IMR-90 (cell line): ENCODE measurements at regions not wholly inside any gene's neighbourhood (a gene's known extent, or its start where the extent isn't known, plus 50 kb on each side); places are given as distances from the start of the nearest gene placed in this dataset.

Experiments used
- ATAC-seq: fragments of 200-7000 bp; cut with Tn5 transposase; 2 replicates; pipeline ENCODE4 v1.9.1; 2020; ENCODE audit warnings: low read depth, mild to moderate bottlenecking, moderate library complexity
- BruUV-seq: library from RNA; stranded (reverse); fragments of 400-500 nt; replicated peaks from 2 replicates; lab custom pipeline; 2021; lab: Mats Ljungman, UMichigan
- CTCF ChIA-PET: fragments of 300-600 bp; formaldehyde crosslinking; extraction: SDS; loops from one replicate; lab custom pipeline; 2021; ENCODE audit warnings: antibody characterized with exemption; lab: Yijun Ruan, JAX
- POLR2A ChIA-PET: fragments of 300-600 bp; sonication (Branson Sonifier 250); formaldehyde crosslinking; loops from one replicate; lab custom pipeline; 2022; ENCODE audit warnings: antibody characterized with exemption; ENCODE audit not compliant: unreplicated experiment; lab: Charles Lee
- DNase-seq: peaks from one replicate; pipeline ENCODE4 v3.0.0; 2013
- H2AFZ ChIP-seq: replicated peaks from 2 replicates; pipeline ENCODE3; 2013; ENCODE audit warnings: low read length, mild to moderate bottlenecking; ENCODE audit not compliant: poor library complexity
- H2AK5ac ChIP-seq: 2 replicates; pipeline ENCODE4 v1.6.1; 2013; ENCODE audit warnings: low read depth, low read length, inconsistent platforms
- H2AK9ac ChIP-seq: replicated peaks from 2 replicates; pipeline ENCODE3; 2013; ENCODE audit warnings: mild to moderate bottlenecking, low read depth, low read length, moderate library complexity; ENCODE audit not compliant: poor library complexity
- H2BK120ac ChIP-seq: 2 replicates; pipeline ENCODE4 v1.6.1; 2013; ENCODE audit warnings: low read depth, low read length, inconsistent platforms
- H2BK15ac ChIP-seq: 3 replicates; pipeline ENCODE4 v1.6.1; 2013; ENCODE audit warnings: low read depth, low read length, inconsistent platforms
- H2BK20ac ChIP-seq: 2 replicates; pipeline ENCODE4 v1.6.1; 2013; ENCODE audit warnings: low read depth, mild to moderate bottlenecking, inconsistent platforms, low read length, moderate library complexity
- H2BK5ac ChIP-seq: 2 replicates; pipeline ENCODE4 v1.6.1; 2013; ENCODE audit warnings: mild to moderate bottlenecking, low read depth, low read length, inconsistent platforms; ENCODE audit not compliant: poor library complexity, severe bottlenecking
- H3K14ac ChIP-seq: replicated peaks from 2 replicates; pipeline ENCODE4 v1.6.1; 2013; ENCODE audit warnings: low read depth, low read length, inconsistent platforms
- H3K18ac ChIP-seq: 2 replicates; pipeline ENCODE4 v1.6.1; 2013; ENCODE audit warnings: low read depth, low read length, control low read depth
- H3K23ac ChIP-seq: 2 replicates; pipeline ENCODE4 v1.6.1; 2013; ENCODE audit warnings: low read depth, low read length, inconsistent platforms
- H3K27ac ChIP-seq: 2 replicates; pipeline ENCODE4 v1.5.1; 2013; ENCODE audit warnings: mild to moderate bottlenecking, control low read depth, low read length; ENCODE audit not compliant: insufficient read depth
- H3K27me3 ChIP-seq: 2 replicates; pipeline ENCODE4 v1.6.1; 2013; ENCODE audit warnings: low read length; ENCODE audit not compliant: control insufficient read depth, insufficient read depth
- H3K36me3 ChIP-seq: 2 replicates; pipeline ENCODE4 v1.6.1; 2013; ENCODE audit warnings: low read length, mixed read lengths; ENCODE audit not compliant: control insufficient read depth, insufficient read depth
- H3K4ac ChIP-seq: 2 replicates; pipeline ENCODE4 v1.6.1; 2013; ENCODE audit warnings: low read depth, low read length, inconsistent platforms
- H3K4me1 ChIP-seq: 2 replicates; pipeline ENCODE4 v1.6.1; 2013; ENCODE audit warnings: low read length, mixed read lengths; ENCODE audit not compliant: control insufficient read depth, insufficient read depth
- H3K4me2 ChIP-seq: 2 replicates; pipeline ENCODE4 v1.6.1; 2013; ENCODE audit warnings: low read depth, mild to moderate bottlenecking, control low read depth, low read length, moderate library complexity
- H3K4me3 ChIP-seq: 2 replicates; pipeline ENCODE4 v1.5.1; 2013; ENCODE audit warnings: low read depth, mild to moderate bottlenecking, control low read depth, low read length, moderate library complexity; ENCODE audit not compliant: insufficient read depth
- H3K56ac ChIP-seq: 2 replicates; pipeline ENCODE4 v1.6.1; 2013; ENCODE audit warnings: low read length, inconsistent platforms; ENCODE audit not compliant: insufficient read depth; ENCODE audit errors: extremely low read depth
- H3K79me1 ChIP-seq, 2 experiments: 2 replicates each; pipeline ENCODE4 v1.6.1; 2013; ENCODE audit warnings: low read length in 2 of 2, inconsistent platforms in 1 of 2, low read depth in 1 of 2
- H3K9ac ChIP-seq: 2 replicates; pipeline ENCODE4 v1.6.1; 2013; ENCODE audit warnings: low read depth, low read length, control low read depth
- H3K9me1 ChIP-seq: 2 replicates; pipeline ENCODE4 v1.6.1; 2013; ENCODE audit warnings: low read length, inconsistent platforms; ENCODE audit not compliant: insufficient read depth
- H3K9me3 ChIP-seq: 2 replicates; pipeline ENCODE4 v1.6.1; 2013; ENCODE audit warnings: low read length; ENCODE audit not compliant: control insufficient read depth, insufficient read depth
- H4K20me1 ChIP-seq: 2 replicates; pipeline ENCODE4 v1.6.1; 2013; ENCODE audit warnings: low read length, inconsistent platforms; ENCODE audit not compliant: insufficient read depth
- H4K5ac ChIP-seq: 2 replicates; pipeline ENCODE4 v1.6.1; 2013; ENCODE audit warnings: mild to moderate bottlenecking, low read depth, low read length, control low read depth
- H4K8ac ChIP-seq, 2 experiments: 2 replicates each; pipeline ENCODE4 v1.6.1; 2013; ENCODE audit warnings: low read depth in 2 of 2, low read length in 2 of 2, control low read depth in 1 of 2, inconsistent platforms in 1 of 2
- H4K91ac ChIP-seq: 2 replicates; pipeline ENCODE4 v1.6.1; 2013; ENCODE audit warnings: low read depth, low read length, inconsistent platforms; ENCODE audit not compliant: insufficient read depth
- SMC3 ChIP-seq: fragments of 150-350 bp; IDR thresholded peaks from 2 replicates; pipeline ENCODE4 v1.6.1; 2016; ENCODE audit warnings: low read depth, mild to moderate bottlenecking, antibody characterized with exemption, low read length, moderate library complexity
- WGBS, 2 experiments: methylation state at CpG; one replicate each; pipeline versions ENCODE4 v1.1.5 to v1.1.7; 2013; ENCODE audit warnings: missing lambda C conversion rate in 2 of 2; ENCODE audit not compliant: insufficient read length in 1 of 2; ENCODE audit errors: extremely low coverage in 2 of 2; 5-methylcytosine and 5-hydroxymethylcytosine counted together
- dilution Hi-C: fragments of 300-500 bp; cut with HindIII; formaldehyde crosslinking; loops from one replicate; pipeline ENCODE4 v1.14.3; 2018; ENCODE audit warnings: low sequenced_read_pairs; ENCODE audit not compliant: unreplicated experiment
- in situ Hi-C: fragments of 300-500 bp; cut with MboI; formaldehyde crosslinking; loops from 3 replicates; pipeline ENCODE4 v1.14.3; 2019; ENCODE audit warnings: low sequenced_read_pairs, inconsistent platforms, mixed read lengths
- intact Hi-C: fragments of 100-400 bp; cut with micrococcal nuclease; formaldehyde crosslinking; loops from 2 replicates; pipeline ENCODE4 v1.10.0; 2022

GRCh38 chr14:82153689-82154088 is 620.0 kb upstream of the SEL1L start:
- ChIA-PET POLR2A (no interaction called here), CTCF (no interaction called here)
- no peak overlapping the region for H4K5ac ChIP-seq
- H3K4me1 ChIP-seq: no peaks in the 10 kb centered on the region
- H2AK5ac ChIP-seq: no peak overlapping the region
- no peak overlapping the region for H3K4me2 ChIP-seq
- no peak overlapping the region for H4K8ac ChIP-seq
- no peak overlapping the region for H3K27ac ChIP-seq
- no peak overlapping the region for H3K56ac ChIP-seq
- no peak for ATAC-seq
- no peaks in the 10 kb centered on the region for H3K36me3 ChIP-seq
- no peak overlapping the region for H3K9ac ChIP-seq
- H3K4me3 ChIP-seq: no peak overlapping the region
- no peak overlapping the region for H3K4ac ChIP-seq
- H2AFZ ChIP-seq: no peak overlapping the region
- no peak for TF ChIP-seq SMC3
- H2BK15ac ChIP-seq: no peak overlapping the region
- H2BK120ac ChIP-seq: no peak overlapping the region
- BruUV-seq: no TSS peak
- no peaks in the 10 kb centered on the region for H3K9me1 ChIP-seq
- in situ Hi-C loops: no loop called here
- no peak overlapping the region for H2AK9ac ChIP-seq
- intact Hi-C loops: no loop called here
- H3K14ac ChIP-seq: no peak overlapping the region
- H2BK5ac ChIP-seq: no peak overlapping the region
- H3K27me3 ChIP-seq: no peaks in the 10 kb centered on the region
- H3K23ac ChIP-seq: no peak overlapping the region
- H3K9me3 ChIP-seq: no peaks in the 10 kb centered on the region
- H2BK20ac ChIP-seq: no peak overlapping the region
- no peak overlapping the region for H3K18ac ChIP-seq
- WGBS, 2 experiments: no CpG with 5 or more reads among the region's 4 CpGs
- no peak for DNase-seq
- no peak overlapping the region for H4K91ac ChIP-seq
- dilution Hi-C loops: no loop called here
- no peaks in the 10 kb centered on the region for H4K20me1 ChIP-seq
- no peaks in the 10 kb centered on the region for H3K79me1 ChIP-seq
